Ammon's horn (tissue), 1 donor: ENCODE measurements at regions not wholly inside any gene's neighbourhood (a gene's known extent, or its start where the extent isn't known, plus 50 kb on each side); places are given as distances from the start of the nearest gene placed in this dataset.
"Not testable (repeated sequence)": the region's sequence is repeated elsewhere in the genome, so short reads cannot be mapped to it uniquely, and the experiment has no call there.

Experiments used
- DNase-seq: peaks from one replicate; pipeline ENCODE4 v3.0.0-alpha.2; 2016; ENCODE audit warnings: low spot score

- no peak for DNase-seq
Observed at GRCh38 chr4:187354740-187355139, 631.1 kb upstream of the FAT1 start.

GRCh38 chr4:187357045-187357643 is 633.5 kb upstream of the FAT1 start:
- DNase-seq: no peak

GRCh38 chr4:187357821-187358220 is 634.2 kb upstream of the FAT1 start:
- DNase-seq: no peak

GRCh38 chr4:187362937-187363857 is 632.4 kb upstream of the ZFP42 start:
- peak; percentile 3 for DNase-seq

- no peak for DNase-seq
Observed at GRCh38 chr4:187364401-187364800, 631.2 kb upstream of the ZFP42 start.

GRCh38 chr4:187364851-187365250 is 630.7 kb upstream of the ZFP42 start:
- no peak for DNase-seq

GRCh38 chr4:187366530-187366929 is 629.0 kb upstream of the ZFP42 start:
- no peak for DNase-seq

GRCh38 chr4:187370918-187371317 is 624.7 kb upstream of the ZFP42 start:
- no peak for DNase-seq

GRCh38 chr4:187378441-187378840 is 617.1 kb upstream of the ZFP42 start:
- DNase-seq: no peak

GRCh38 chr4:187380181-187380581 is 615.4 kb upstream of the ZFP42 start:
- no peak for DNase-seq

- DNase-seq: no peak
Observed at GRCh38 chr4:187383181-187383580, 612.4 kb upstream of the ZFP42 start.

GRCh38 chr4:187387739-187388138 is 607.8 kb upstream of the ZFP42 start:
- DNase-seq: no peak

- no peak for DNase-seq
Observed at GRCh38 chr4:187389420-187389819, 606.2 kb upstream of the ZFP42 start.

- no peak for DNase-seq
Observed at GRCh38 chr4:187390646-187391045, 604.9 kb upstream of the ZFP42 start.

- DNase-seq: no peak
Observed at GRCh38 chr4:187393531-187394344, 601.8 kb upstream of the ZFP42 start.

- no peak for DNase-seq
Observed at GRCh38 chr4:187396106-187396505, 599.5 kb upstream of the ZFP42 start.

GRCh38 chr4:187408447-187408846 is 587.1 kb upstream of the ZFP42 start:
- DNase-seq: not testable (repeated sequence)

- no peak for DNase-seq
Observed at GRCh38 chr4:187413564-187414358, 581.8 kb upstream of the ZFP42 start.

GRCh38 chr4:187414716-187415115 is 580.9 kb upstream of the ZFP42 start:
- DNase-seq: no peak

- DNase-seq: peak; percentile 18
Observed at GRCh38 chr4:187415231-187415630, 580.3 kb upstream of the ZFP42 start.

GRCh38 chr4:187416216-187416615 is 579.4 kb upstream of the ZFP42 start:
- no peak for DNase-seq

- DNase-seq: no peak
Observed at GRCh38 chr4:187417721-187418120, 577.9 kb upstream of the ZFP42 start.
